ENCODE measurements at regions not wholly inside any gene's neighbourhood (a gene's known extent, or its start where the extent isn't known, plus 50 kb on each side); places are given as distances from the start of the nearest gene placed in this dataset.
"Not testable (repeated sequence)": the region's sequence is repeated elsewhere in the genome, so short reads cannot be mapped to it uniquely, and the experiment has no call there.

DNA sequence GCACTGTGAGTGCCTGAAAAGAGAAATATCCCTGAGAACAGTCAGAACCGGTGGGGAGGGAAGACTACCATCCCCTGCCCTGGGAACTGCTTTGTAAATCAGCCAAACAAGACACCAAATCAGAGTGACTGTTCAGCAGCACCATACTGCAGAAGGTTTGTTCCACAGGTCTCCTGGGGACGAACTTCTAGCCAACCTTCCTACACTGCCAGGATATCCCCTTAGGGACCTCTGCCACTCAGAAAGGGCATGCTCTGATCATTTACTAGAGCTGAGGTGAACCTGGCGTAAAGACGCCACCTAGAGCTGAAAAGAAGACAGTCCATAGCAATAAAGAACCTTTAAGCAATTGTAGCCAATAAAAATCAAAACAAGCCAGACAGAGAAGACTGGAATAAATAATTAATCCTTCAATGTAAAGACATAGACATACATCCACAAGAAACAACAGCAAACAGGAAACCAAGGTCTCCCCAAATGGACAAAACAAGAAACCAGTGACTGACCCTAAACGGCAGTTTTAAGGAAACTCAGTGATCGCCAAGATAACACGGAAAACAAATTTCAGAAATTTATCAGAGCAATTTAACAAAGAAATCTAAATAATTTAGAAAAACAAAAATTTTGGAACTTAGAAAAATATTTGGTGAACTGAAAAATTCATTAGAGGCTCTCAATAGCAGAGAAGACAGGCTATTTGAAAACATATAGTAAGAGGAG lies 228.1 kb upstream of the AMIGO2 start:
- DNase-seq (ENCODE audit: low spot score): no peak

- not testable (repeated sequence) for DNase-seq (ENCODE audit: low spot score)
Observed at GRCh38 chr12:47306773-47307679, 227.3 kb upstream of the AMIGO2 start.

- no peak for DNase-seq (ENCODE audit: low spot score)
Observed at GRCh38 chr12:47306130-47306529, 226.4 kb upstream of the AMIGO2 start.

DNA sequence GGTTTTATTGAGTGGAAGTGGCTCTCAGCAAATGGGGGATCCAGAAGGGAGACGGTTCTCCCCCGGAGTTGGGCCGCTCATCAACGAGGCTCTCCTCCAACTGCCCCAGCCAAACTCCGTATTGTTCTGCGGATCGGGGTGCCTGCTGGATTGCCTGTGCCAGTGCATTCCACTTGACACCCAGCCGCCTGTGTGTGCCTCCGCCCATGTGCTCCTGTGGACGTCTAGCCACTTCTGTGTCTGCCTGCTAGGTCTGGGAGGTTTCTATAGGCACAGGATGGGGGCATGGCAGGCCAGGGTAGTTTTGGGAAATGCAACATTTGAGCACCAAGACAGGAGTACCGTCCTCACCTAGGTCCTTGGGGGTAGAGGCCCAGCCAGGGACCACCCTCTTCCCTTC lies 225.7 kb upstream of the AMIGO2 start:
- DNase-seq (ENCODE audit: low spot score): no peak

- DNase-seq (ENCODE audit: low spot score): no peak
Observed at GRCh38 chr12:47303995-47304560, 224.3 kb upstream of the AMIGO2 start.

DNA sequence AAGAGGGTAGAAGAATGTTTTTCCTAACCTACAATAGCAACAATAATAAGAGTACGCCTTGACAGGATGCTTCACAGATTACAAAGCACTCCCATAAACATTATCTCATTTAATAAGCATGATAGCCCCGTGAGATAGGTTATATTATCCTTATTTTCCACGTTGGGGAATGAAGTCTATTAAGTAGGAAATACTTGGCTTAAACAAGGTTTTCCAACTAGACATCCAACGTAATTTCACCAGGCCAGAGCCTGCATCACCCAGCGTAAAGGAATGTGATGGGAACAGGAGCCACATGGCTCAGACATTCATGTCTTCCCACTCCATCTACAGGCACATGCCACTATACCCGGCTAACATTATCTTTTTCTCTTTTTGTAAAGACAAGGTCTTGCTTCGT lies 223.4 kb upstream of the AMIGO2 start:
- no peak for DNase-seq (ENCODE audit: low spot score)

DNA sequence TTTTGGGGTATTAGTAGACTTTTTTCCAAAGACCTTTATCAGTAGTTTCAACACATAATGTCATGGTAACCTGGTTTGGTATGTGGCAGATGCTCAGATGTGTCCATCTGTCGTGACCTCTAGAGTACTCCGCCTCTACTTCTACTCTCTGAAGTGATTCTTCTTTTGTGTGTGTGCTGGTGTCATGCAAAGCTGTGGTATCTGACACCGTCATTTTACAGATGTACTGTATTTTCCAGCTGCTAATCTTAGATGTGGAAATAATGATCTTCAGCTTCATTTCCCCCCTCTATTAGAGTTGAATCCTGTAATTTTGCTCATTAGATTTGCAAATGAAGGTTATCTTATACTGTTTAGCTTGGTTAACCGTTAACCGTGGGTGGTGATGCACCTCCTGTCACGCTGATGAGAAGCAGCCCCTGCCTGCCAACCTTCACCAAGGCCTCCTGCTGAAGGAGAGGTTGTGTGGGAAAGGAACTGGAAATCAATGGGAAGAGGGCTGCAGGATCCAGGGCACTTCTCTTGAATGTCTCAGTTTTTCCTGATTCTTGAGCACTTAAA lies 222.4 kb upstream of the AMIGO2 start:
- no peak for DNase-seq (ENCODE audit: low spot score)

- DNase-seq (ENCODE audit: low spot score): no peak
Observed at GRCh38 chr12:47299586-47299985, 219.8 kb upstream of the AMIGO2 start.

GRCh38 chr12:47297993-47298392 lies 218.2 kb upstream of the AMIGO2 start:
- no peak for DNase-seq (ENCODE audit: low spot score)

DNA sequence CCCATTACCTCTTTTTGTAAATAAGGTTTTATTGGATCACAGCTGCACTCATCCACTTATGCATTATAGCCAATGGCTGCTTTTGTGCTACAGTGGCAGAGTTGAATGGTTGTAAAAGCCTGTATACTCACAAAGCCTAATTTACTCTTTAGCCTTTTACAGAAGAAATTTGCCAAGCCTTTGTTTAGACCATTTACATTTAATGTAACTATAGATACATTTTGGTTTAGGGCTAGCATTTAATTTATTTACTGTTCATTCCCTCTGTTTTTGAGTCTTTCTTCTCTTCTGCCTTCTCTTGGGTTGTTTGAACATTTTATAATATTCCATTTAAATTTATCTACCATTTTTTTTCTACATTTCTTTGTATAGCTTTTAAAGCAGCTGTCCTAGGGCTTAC lies 217.1 kb upstream of the AMIGO2 start:
- DNase-seq (ENCODE audit: low spot score): no peak

GRCh38 chr12:47293406-47293805 lies 213.6 kb upstream of the AMIGO2 start:
- no peak for DNase-seq (ENCODE audit: low spot score)

DNA sequence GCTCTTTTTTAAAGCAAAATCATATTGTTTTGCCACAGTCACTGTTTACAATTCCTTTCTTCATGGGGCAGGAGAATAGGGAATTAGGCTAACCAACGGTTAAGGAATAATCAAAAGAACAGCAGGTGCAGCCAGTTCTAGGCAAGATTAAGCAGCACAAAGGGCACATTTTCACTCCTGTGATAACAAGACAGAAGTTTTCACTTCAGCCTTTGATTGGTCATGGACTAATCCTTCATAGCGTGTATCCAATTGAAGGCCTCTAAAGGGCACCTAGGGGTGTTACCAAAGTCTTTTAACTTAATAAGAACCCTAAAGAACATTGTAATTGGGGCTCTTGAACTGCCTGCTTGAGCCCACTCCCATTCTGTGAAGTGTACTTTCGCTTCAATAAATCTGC lies 206.9 kb upstream of the AMIGO2 start:
- DNase-seq (ENCODE audit: low spot score): no peak

Measured in ecto neural progenitor cell (in vitro differentiated cells).